Keratinocyte (primary cell): ENCODE measurements at regions not wholly inside any gene's neighbourhood (a gene's known extent, or its start where the extent isn't known, plus 50 kb on each side); places are given as distances from the start of the nearest gene placed in this dataset.

Source experiments
- DNase-seq: peaks from one replicate; pipeline ENCODE4 v3.0.0-alpha.2; 2011; ENCODE audit warnings: low read depth, missing footprints, low spot score
- FAIRE-seq: peaks from 2 replicates; lab custom pipeline; 2011; peaks lifted over from hg19 to GRCh38; lab: Jason Lieb, UNC
- H2AFZ ChIP-seq: 2 replicates; pipeline ENCODE4 v1.6.0; 2012; ENCODE audit warnings: low read length, control low read depth, inconsistent platforms; ENCODE audit not compliant: control insufficient read depth
- H3K27ac ChIP-seq: 2 replicates; pipeline ENCODE4 v1.5.1; 2011; ENCODE audit warnings: low read length; ENCODE audit not compliant: control insufficient read depth, insufficient read depth
- H3K27me3 ChIP-seq: 3 replicates; pipeline ENCODE4 v1.6.0; 2011; ENCODE audit warnings: low read length; ENCODE audit not compliant: control insufficient read depth, insufficient read depth; ENCODE audit errors: extremely low read depth
- H3K36me3 ChIP-seq, 2 experiments: 2 replicates in 1 of 2; 3 replicates in 1 of 2; pipeline ENCODE4 v1.5.1; 2011; ENCODE audit warnings: low read length in 2 of 2, mild to moderate bottlenecking in 1 of 2; ENCODE audit not compliant: control insufficient read depth in 2 of 2, insufficient read depth in 2 of 2; ENCODE audit errors: extremely low read depth in 1 of 2
- H3K4me1 ChIP-seq: 3 replicates; pipeline ENCODE4 v1.5.1; 2011; ENCODE audit warnings: low read length; ENCODE audit not compliant: control insufficient read depth, insufficient read depth; ENCODE audit errors: extremely low read depth
- H3K4me2 ChIP-seq: 3 replicates; pipeline ENCODE4 v1.6.0; 2011; ENCODE audit warnings: low read depth, low read length; ENCODE audit not compliant: control insufficient read depth, insufficient read depth; ENCODE audit errors: extremely low read depth
- H3K4me3 ChIP-seq, 3 experiments: fragments of 200-600 bp in 1 of 3; sonication (generic) in 1 of 3; 2 replicates in 2 of 3; 3 replicates in 1 of 3; pipeline ENCODE4 v1.5.1; 2011 to 2016; ENCODE audit warnings: low read length in 3 of 3, mild to moderate bottlenecking in 3 of 3, control low read depth in 2 of 3, inconsistent platforms in 1 of 3, low read depth in 1 of 3, mixed read lengths in 1 of 3, mixed run types in 1 of 3, moderate library complexity in 1 of 3; ENCODE audit not compliant: control insufficient read depth in 2 of 3, insufficient read depth in 2 of 3; ENCODE audit errors: extremely low read depth in 1 of 3
- H3K79me2 ChIP-seq: 2 replicates; pipeline ENCODE4 v1.6.0; 2012; ENCODE audit warnings: low read length; ENCODE audit not compliant: control insufficient read depth, insufficient read depth
- H3K9ac ChIP-seq: 3 replicates; pipeline ENCODE4 v1.6.0; 2011; ENCODE audit warnings: low read length; ENCODE audit not compliant: control insufficient read depth, insufficient read depth; ENCODE audit errors: extremely low read depth
- H3K9me1 ChIP-seq: 3 replicates; pipeline ENCODE4 v1.6.0; 2011; ENCODE audit warnings: low read length; ENCODE audit not compliant: control insufficient read depth, insufficient read depth; ENCODE audit errors: extremely low read depth
- H3K9me3 ChIP-seq: 2 replicates; pipeline ENCODE4 v1.5.1; 2012; ENCODE audit warnings: low read depth, low read length; ENCODE audit not compliant: control insufficient read depth
- H4K20me1 ChIP-seq: 3 replicates; pipeline ENCODE4 v1.6.0; 2011; ENCODE audit warnings: low read length; ENCODE audit not compliant: control insufficient read depth, insufficient read depth; ENCODE audit errors: extremely low read depth
- CTCF ChIP-seq, 3 experiments: IDR thresholded peaks in 1 of 3; conservative IDR thresholded peaks in 1 of 3; optimal IDR thresholded peaks in 1 of 3; 2 replicates in 2 of 3; 3 replicates in 1 of 3; pipeline versions ENCODE3 to v1.5.1; 2011; ENCODE audit warnings: low read length in 3 of 3, mild to moderate bottlenecking in 3 of 3, moderate library complexity in 2 of 3, control low read depth in 1 of 3, inconsistent platforms in 1 of 3; ENCODE audit not compliant: insufficient read depth in 2 of 3; ENCODE audit errors: extremely low read depth in 1 of 3
- EZH2 ChIP-seq: IDR thresholded peaks from one replicate; pipeline ENCODE4 v1.6.1; 2012; ENCODE audit warnings: inconsistent platforms, mild to moderate bottlenecking, low read length, moderate library complexity
- dilution Hi-C: fragments of 300-500 bp; cut with MboI; formaldehyde crosslinking; loops from one replicate; pipeline ENCODE4 v1.7.0; 2020; ENCODE audit warnings: low sequenced_read_pairs; ENCODE audit not compliant: extremely low pct_ligation_motif_present

DNA sequence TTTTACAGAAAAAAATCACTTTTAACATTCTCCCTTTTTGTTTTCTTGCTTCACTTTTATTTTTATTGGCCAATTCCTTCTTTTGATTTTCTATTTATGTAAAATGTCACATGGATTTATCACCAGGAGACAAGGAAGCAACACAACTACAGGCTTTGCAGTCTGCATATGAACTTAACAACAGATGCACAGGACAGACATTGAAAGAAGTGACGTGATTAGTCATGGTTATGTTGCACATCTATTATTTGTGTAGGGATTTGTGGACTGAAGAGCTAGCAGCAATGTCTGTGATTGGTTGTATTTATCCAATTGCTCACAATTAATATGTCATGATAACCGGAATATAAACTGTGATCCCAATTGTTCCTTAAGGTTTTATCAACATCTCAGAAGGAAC lies 147.8 kb upstream of the KLF3 start:
- H3K4me1 ChIP-seq: no peaks in the 10 kb centered on the region
- H3K9ac ChIP-seq: no peak overlapping the region
- H3K36me3 ChIP-seq: no peaks in the 10 kb centered on the region
- no peak overlapping the region for H2AFZ ChIP-seq
- TF ChIP-seq EZH2 (no peak), CTCF (optimal IDR thresholded peaks at IDR 0.05 in 1 of 3, IDR thresholded peaks at IDR 0.05 in 1 of 3, conservative IDR thresholded peaks at IDR 0.05 in 1 of 3; ENCODE audit: extremely low read depth in 1 of 3, insufficient read depth in 2 of 3, low read length in 3 of 3) (no peak)
- H3K4me3 ChIP-seq: no peak overlapping the region
- H3K79me2 ChIP-seq: no peaks in the 10 kb centered on the region
- no peaks in the 10 kb centered on the region for H4K20me1 ChIP-seq
- dilution Hi-C loops: no loop called here
- FAIRE-seq (no peak), DNase-seq (no peak)
- H3K27ac ChIP-seq: no peak overlapping the region
- no peaks in the 10 kb centered on the region for H3K9me1 ChIP-seq
- H3K9me3 ChIP-seq: no peaks in the 10 kb centered on the region
- H3K27me3 ChIP-seq: no peaks in the 10 kb centered on the region
- H3K4me2 ChIP-seq: no peak overlapping the region

DNA sequence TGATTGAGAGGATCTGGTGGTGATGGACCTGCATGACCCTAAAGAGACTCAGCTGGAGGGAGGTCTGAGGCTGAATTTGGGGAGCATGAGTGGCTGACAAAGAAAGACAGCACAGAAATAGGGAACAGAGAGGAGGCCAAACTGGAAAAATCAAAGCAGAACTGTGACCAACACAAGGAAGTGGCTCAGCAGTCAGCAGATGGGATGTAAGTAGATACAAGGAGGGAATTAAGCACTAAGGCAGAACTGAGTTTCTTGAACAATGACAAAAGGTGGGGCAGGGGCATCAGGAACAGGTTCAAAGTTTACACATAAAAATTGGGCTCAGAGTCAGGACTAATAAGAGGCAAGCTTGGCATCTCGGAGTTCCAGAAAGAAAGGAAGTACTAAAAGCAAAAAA lies 144.3 kb upstream of the KLF3 start:
- H3K27me3 ChIP-seq: no peaks in the 10 kb centered on the region
- no peak overlapping the region for H2AFZ ChIP-seq
- peaks cover 11% of the 10 kb centered on the region for H3K4me1 ChIP-seq
- dilution Hi-C loops: no loop called here
- DNase-seq (no peak), FAIRE-seq (no peak)
- H3K36me3 ChIP-seq: no peaks in the 10 kb centered on the region
- H3K4me2 ChIP-seq: no peak overlapping the region
- no peaks in the 10 kb centered on the region for H4K20me1 ChIP-seq
- no peaks in the 10 kb centered on the region for H3K9me1 ChIP-seq
- no peak for TF ChIP-seq CTCF (optimal IDR thresholded peaks at IDR 0.05 in 1 of 3, IDR thresholded peaks at IDR 0.05 in 1 of 3, conservative IDR thresholded peaks at IDR 0.05 in 1 of 3; ENCODE audit: extremely low read depth in 1 of 3, insufficient read depth in 2 of 3, low read length in 3 of 3)
- TF ChIP-seq EZH2: no peak
- H3K27ac ChIP-seq: no peak overlapping the region
- no peak overlapping the region for H3K9ac ChIP-seq
- H3K4me3 ChIP-seq: no peak overlapping the region
- H3K9me3 ChIP-seq: no peaks in the 10 kb centered on the region
- H3K79me2 ChIP-seq: no peaks in the 10 kb centered on the region
